Vagina (tissue), 2 donors: ENCODE measurements at regions not wholly inside any gene's neighbourhood (a gene's known extent, or its start where the extent isn't known, plus 50 kb on each side); places are given as distances from the start of the nearest gene placed in this dataset.

Source experiments
- POLR2AphosphoS5 ChIP-seq, 2 donors: sonication (generic); formaldehyde crosslinking; IDR thresholded peaks; one replicate each; pipeline ENCODE4 v1.9.0; 2017; ENCODE audit warnings: antibody characterized with exemption in 2 of 2, mild to moderate bottlenecking in 2 of 2, low read depth in 1 of 2; ENCODE audit not compliant: insufficient read depth in 1 of 2
- TF ChIP-seq, protein P1 (sequence below), 3 experiments: fragments of 450-650 bp in 2 of 3; fragments of 200-600 bp in 1 of 3; sonication (generic) in 1 of 3; IDR thresholded peaks; one replicate each; pipeline ENCODE4 v1.5.1; 2017 to 2019; ENCODE audit warnings: antibody characterized with exemption in 3 of 3, mild to moderate bottlenecking in 2 of 3, moderate library complexity in 2 of 3

DNA sequence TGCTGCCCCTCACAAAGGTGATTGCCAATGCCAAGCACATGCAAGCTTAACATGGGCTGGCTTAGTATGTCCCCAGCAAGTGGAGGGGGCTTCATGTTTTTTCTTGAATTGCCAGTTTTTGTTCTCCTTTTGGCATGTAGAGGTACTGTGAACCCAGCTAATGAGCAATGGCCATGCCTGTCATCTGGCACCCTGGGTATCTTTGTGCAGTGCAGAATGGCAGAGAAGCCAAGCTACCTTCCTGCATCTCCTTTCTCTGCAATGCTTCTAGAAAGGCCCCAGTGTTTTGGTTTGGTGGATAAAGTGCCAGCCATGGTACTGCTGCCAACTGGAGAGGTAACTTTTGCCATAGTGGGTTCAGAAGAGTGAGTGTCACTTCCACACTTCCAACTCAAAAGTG is 576.9 kb downstream of the CMPK2 start:
- no peak for TF ChIP-seq POLR2AphosphoS5 (IDR thresholded peaks at IDR 0.05; ENCODE audit: insufficient read depth in 1 of 2, low read depth in 1 of 2)
- TF ChIP-seq, protein P1, sequence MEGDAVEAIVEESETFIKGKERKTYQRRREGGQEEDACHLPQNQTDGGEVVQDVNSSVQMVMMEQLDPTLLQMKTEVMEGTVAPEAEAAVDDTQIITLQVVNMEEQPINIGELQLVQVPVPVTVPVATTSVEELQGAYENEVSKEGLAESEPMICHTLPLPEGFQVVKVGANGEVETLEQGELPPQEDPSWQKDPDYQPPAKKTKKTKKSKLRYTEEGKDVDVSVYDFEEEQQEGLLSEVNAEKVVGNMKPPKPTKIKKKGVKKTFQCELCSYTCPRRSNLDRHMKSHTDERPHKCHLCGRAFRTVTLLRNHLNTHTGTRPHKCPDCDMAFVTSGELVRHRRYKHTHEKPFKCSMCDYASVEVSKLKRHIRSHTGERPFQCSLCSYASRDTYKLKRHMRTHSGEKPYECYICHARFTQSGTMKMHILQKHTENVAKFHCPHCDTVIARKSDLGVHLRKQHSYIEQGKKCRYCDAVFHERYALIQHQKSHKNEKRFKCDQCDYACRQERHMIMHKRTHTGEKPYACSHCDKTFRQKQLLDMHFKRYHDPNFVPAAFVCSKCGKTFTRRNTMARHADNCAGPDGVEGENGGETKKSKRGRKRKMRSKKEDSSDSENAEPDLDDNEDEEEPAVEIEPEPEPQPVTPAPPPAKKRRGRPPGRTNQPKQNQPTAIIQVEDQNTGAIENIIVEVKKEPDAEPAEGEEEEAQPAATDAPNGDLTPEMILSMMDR (IDR thresholded peaks at IDR 0.05): no peak
